ENCODE measurements at regions not wholly inside any gene's neighbourhood (a gene's known extent, or its start where the extent isn't known, plus 50 kb on each side); places are given as distances from the start of the nearest gene placed in this dataset.

- in situ Hi-C loops (cut with HindIII; ENCODE audit: low pct_unique_long_range_greater_than_20kb, low sequenced_read_pairs): no loop called here
- no peak for DNase-seq (ENCODE audit: low read depth)
Measured at GRCh38 chr3:152160350-152161011, 108.2 kb upstream of the MBNL1 start.

DNA sequence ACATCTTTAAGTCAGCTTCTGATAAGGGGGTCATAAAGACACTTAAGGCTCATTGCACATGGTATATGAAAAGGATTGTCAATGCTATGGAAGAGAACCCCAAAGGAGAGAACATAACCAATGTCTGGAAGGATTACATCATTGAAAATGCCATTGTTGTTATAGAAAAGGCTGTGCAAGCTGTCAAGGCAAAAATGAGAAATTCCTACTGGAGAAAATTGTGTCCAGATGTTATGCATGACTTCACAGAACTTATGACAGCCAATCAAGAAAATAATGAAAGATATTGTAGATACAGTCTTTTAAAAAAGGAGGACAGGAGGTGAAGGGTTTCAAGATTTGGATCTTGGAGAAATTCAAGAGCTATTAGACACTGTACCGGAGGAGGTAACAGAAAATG lies 96.3 kb upstream of the MBNL1 start:
- no peak for DNase-seq (ENCODE audit: low read depth)
- in situ Hi-C loops (cut with HindIII; ENCODE audit: low pct_unique_long_range_greater_than_20kb, low sequenced_read_pairs): no loop called here

DNA sequence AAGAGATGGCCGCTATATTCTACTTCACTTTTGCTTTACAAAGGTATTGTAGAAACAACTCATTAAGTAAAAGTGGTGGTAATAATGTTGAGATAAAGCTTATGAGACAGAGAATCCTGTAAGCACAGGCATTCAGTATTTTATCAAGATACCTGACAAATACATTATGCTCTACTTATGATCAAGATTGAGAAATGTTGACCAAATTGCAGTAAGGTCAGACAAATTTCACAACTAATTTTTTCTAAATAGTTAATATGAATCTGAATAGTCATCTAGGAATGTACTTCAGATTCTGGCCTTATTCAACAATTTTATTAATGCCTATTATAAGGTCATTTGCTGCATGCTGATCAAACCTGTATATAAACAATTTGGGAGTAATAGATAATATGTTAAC lies 95.1 kb upstream of the MBNL1 start:
- in situ Hi-C loops (cut with HindIII; ENCODE audit: low pct_unique_long_range_greater_than_20kb, low sequenced_read_pairs): no loop called here
- DNase-seq (ENCODE audit: low read depth): no peak

DNA sequence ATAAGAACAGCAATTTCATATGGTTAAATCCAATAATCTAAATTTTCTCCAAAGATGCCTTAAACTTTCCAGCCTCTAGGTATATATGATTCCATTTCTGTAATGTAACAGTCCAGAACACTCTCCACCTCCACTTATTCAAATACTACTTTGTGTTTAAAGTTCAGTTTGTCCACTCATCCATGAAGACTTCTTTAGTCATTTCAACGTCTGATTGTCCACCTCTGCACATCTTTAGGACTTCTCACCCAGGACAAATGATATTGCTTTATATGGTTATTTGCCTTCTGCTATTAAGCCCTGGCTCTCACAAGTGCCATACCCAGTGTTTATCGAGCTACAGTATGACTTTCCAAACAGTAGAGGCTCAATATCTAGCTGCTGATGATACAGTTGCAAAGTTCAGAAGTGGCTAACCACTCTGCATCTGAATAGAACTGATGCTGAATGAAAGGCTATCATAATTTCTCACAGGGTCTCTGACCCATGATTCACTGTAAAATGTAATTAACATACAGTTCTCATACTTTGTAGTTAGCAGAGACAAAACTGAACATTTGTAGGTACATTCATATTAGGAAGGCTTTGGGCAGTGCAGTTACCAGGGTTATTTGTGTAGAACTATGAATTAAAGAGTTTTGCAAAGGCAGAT lies 93.7 kb upstream of the MBNL1 start:
- DNase-seq (ENCODE audit: low read depth): peak; percentile 15
- in situ Hi-C loops (cut with HindIII; ENCODE audit: low pct_unique_long_range_greater_than_20kb, low sequenced_read_pairs): no loop called here

DNA sequence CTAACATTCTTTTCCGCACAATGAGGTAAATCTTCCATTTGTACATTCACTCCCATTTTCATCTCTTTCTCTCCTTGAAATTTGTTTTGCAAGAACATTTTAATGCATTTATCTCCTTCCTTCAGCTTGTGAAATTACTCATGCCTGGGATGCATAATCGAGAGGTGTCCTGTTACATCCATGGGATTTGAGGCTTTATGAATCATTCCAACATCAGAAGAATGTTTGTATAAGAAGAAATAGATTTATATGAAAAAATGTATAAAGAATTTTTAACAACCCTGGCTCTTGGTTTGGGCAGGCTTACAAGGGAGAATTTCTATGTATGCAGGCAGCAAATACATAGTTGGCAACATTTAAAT lies 93.2 kb upstream of the MBNL1 start:
- in situ Hi-C loops (cut with HindIII; ENCODE audit: low pct_unique_long_range_greater_than_20kb, low sequenced_read_pairs): no loop called here
- DNase-seq (ENCODE audit: low read depth): peak; percentile 23

DNA sequence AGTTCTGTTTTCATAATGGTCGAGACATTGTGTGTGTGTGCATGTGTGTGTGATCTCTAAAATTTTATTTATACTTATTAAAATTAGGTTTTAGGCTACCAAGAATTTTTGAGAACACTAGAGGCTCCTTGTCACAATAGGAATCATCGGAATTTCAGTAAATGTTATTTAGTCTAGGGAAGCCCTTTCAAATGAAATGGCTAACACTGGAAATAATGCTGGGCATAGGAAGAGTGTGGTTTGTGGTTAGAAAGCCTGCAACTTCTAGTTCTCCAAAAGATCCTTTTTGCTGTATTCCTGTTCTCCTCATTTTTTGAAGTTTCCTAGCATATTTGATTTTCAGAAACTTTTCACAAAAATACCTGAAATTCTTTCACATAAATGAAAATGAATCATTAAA lies 92.5 kb upstream of the MBNL1 start:
- in situ Hi-C loops (cut with HindIII; ENCODE audit: low pct_unique_long_range_greater_than_20kb, low sequenced_read_pairs): no loop called here

DNA sequence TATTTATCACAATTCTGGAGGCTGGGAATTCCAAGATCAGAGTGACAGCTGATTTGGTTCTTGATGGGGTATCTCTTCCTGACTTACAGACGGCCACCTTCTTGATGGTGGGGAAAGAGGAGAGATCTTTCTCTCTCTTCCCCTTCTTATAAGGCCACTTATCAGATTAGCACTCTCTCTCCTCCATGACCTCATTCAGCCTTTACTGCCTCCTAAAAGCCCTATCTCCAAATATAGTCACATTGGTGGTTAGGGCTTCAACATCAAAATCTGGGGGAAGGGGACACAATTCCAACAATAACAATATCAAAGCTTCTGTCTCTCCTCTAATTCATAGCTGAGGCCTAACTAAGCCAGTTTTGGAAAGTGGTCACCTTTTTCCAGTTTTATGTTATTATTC lies 91.7 kb upstream of the MBNL1 start:
- in situ Hi-C loops (cut with HindIII; ENCODE audit: low pct_unique_long_range_greater_than_20kb, low sequenced_read_pairs): no loop called here
- DNase-seq (ENCODE audit: low read depth): no peak

More for the DNA sequence above, 92.5 kb upstream of the MBNL1 start:
- no peak for DNase-seq (ENCODE audit: low read depth)

DNA sequence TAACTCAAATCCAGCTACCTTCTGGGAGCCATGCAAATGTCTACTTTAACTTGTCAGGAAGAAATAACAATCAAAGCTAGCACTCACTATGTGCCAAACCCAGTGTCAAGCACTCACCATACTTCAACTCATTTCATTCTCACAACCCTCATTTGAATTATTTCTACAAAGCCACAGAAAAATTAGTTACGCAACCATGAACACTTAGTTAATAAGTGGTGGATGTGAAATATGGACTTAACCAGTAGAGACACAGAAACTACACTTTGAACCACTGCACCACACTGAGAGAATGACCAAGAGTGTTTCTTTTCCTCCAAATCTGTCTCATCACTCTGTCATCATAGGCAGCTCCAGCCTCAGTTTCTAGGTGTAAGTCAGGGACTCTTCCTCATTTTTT lies 91.0 kb upstream of the MBNL1 start:
- in situ Hi-C loops (cut with HindIII; ENCODE audit: low pct_unique_long_range_greater_than_20kb, low sequenced_read_pairs): no loop called here
- no peak for DNase-seq (ENCODE audit: low read depth)

DNA sequence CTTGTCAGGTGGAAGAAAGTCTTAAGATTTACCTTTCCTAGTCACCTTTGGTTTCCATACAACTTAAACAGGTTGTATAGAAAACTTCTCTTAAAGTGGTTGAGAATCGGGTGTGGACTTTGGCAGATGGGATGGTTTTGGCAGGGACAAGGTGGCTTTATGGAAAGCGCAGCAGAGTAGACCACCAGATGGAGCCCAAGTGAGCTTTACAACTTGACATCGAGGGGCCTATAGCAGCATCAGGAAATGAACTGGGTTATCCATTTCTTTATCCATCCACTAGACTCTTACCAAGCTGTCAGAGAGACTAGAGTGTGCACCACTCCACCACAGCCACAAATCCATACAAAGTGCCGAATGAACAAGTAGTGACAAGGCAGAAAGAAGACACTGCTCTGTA lies 85.3 kb upstream of the MBNL1 start:
- DNase-seq (ENCODE audit: low read depth): peak; percentile 12
- in situ Hi-C loops (cut with HindIII; ENCODE audit: low pct_unique_long_range_greater_than_20kb, low sequenced_read_pairs): no loop called here

GRCh38 chr3:152184971-152185686 lies 83.6 kb upstream of the MBNL1 start:
- in situ Hi-C loops (cut with HindIII; ENCODE audit: low pct_unique_long_range_greater_than_20kb, low sequenced_read_pairs): no loop called here
- DNase-seq (ENCODE audit: low read depth): no peak

DNA sequence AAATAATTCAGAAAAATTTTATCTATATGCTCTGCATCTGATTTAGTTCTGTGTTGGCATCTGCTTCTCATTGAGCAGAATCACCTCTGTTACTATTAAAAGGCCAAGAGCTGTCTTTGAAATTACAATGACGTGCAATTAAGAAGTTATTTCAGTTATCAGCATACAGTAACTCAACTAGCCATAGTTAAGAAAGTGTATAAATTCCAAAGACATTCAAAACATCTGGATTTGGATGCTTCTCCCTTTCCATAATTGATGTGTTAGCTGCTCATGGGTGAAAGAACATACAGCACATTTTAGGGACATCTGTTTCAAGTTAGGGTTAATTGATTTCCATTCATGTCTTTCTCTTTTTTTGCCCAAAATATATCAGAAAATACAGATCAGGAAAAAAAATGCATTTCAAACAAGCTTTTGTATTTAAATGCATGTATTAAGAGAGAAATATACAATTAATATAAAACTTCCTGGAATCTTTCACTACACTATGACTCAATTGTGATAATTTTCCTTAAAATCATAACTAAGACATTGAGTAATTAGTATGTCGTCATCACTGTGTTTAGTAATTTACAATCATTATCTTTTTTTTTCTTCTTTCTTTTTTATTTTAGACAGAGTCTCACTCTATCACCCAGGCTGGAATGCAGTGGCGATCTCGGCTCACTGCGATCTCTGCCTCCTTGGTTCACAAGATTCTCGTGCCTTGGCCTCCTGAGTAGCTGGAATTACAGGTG lies 82.7 kb upstream of the MBNL1 start:
- in situ Hi-C loops (cut with HindIII; ENCODE audit: low pct_unique_long_range_greater_than_20kb, low sequenced_read_pairs): no loop called here
- no peak for DNase-seq (ENCODE audit: low read depth)

GRCh38 chr3:152190636-152191183 lies 78.0 kb upstream of the MBNL1 start:
- in situ Hi-C loops (cut with HindIII; ENCODE audit: low pct_unique_long_range_greater_than_20kb, low sequenced_read_pairs): no loop called here
- no peak for DNase-seq (ENCODE audit: low read depth)

GRCh38 chr3:152192050-152192449 lies 76.7 kb upstream of the MBNL1 start:
- DNase-seq (ENCODE audit: low read depth): no peak
- in situ Hi-C loops (cut with HindIII; ENCODE audit: low pct_unique_long_range_greater_than_20kb, low sequenced_read_pairs): no loop called here

- in situ Hi-C loops (cut with HindIII; ENCODE audit: low pct_unique_long_range_greater_than_20kb, low sequenced_read_pairs): no loop called here
- DNase-seq (ENCODE audit: low read depth): no peak
Measured at GRCh38 chr3:152192936-152193672, 75.6 kb upstream of the MBNL1 start.

DNA sequence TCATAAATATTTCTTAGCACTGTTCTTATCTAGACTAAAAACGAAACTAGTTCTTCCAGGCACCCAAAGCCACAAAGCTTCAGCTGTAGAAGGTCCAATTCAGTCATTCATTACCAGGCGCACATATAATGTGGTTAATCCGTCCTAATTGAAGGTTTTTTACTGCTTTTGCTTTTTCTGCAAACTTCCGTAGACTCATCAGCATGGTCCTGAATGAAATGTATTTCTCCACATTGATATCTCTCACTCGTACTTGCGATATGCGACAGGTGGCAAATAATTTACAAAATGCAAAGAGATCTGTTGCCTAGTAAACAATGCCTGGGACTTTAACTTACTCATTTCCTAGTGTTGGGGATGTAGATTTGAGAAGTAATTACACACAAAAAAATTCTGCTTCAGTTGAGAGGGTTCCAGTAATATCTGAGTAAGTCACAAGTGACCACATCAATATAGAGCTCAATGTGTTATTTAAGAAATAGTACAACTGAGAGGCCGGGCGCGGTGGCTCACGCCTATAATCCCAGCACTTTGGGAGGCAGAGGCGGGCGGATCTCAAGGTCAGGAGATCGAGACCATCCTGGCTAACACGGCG lies 75.0 kb upstream of the MBNL1 start:
- in situ Hi-C loops (cut with HindIII; ENCODE audit: low pct_unique_long_range_greater_than_20kb, low sequenced_read_pairs): no loop called here
- no peak for DNase-seq (ENCODE audit: low read depth)

DNA sequence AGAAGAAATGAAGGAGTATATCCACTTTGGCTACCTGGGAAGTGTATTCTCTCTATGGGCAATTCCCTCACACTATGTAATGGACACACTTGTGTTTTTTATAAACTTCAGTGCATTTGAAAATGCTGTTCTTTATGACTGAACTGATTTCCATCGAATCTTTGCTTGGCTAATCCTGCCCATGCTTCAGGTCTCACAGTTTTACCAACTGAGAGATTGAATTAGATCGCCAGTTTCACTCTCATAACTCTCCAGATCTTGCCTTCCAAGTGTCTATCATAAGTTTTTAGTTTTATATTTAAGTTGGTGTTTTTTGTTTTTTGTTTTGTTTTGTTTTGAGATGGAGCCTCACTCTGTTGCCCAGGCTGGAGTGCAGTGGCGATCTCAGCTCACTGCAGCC lies 73.5 kb upstream of the MBNL1 start:
- no peak for DNase-seq (ENCODE audit: low read depth)
- in situ Hi-C loops (cut with HindIII; ENCODE audit: low pct_unique_long_range_greater_than_20kb, low sequenced_read_pairs): no loop called here

DNA sequence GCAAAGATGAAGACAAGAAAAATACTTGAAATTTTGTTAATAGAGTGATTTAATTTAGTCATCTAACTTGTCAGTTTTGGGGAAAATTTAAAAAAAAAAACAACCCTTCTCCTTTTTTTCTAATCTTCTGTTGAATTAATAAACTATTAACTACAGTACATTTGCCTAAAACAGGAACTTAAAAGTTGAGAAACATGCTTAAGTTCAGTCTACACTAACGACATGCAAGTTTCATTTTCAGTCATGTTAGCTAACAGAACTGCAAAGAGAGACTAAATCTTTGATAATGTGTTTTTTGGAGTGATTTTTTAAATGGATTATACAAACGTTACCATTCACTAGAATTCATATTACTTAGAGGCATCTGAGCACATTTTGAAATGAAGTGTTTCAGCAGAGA lies 71.9 kb upstream of the MBNL1 start:
- DNase-seq (ENCODE audit: low read depth): no peak
- in situ Hi-C loops (cut with HindIII; ENCODE audit: low pct_unique_long_range_greater_than_20kb, low sequenced_read_pairs): no loop called here

GRCh38 chr3:152197451-152197850 lies 71.3 kb upstream of the MBNL1 start:
- in situ Hi-C loops (cut with HindIII; ENCODE audit: low pct_unique_long_range_greater_than_20kb, low sequenced_read_pairs): no loop called here
- no peak for DNase-seq (ENCODE audit: low read depth)
